Dermis blood vessel endothelial cell (primary cell): ENCODE measurements at regions not wholly inside any gene's neighbourhood (a gene's known extent, or its start where the extent isn't known, plus 50 kb on each side); places are given as distances from the start of the nearest gene placed in this dataset.
"Not testable (repeated sequence)": the region's sequence is repeated elsewhere in the genome, so short reads cannot be mapped to it uniquely, and the experiment has no call there.

ENCODE experiments used
- DNase-seq: peaks from one replicate; pipeline ENCODE4 v3.0.0; 2010

DNA sequence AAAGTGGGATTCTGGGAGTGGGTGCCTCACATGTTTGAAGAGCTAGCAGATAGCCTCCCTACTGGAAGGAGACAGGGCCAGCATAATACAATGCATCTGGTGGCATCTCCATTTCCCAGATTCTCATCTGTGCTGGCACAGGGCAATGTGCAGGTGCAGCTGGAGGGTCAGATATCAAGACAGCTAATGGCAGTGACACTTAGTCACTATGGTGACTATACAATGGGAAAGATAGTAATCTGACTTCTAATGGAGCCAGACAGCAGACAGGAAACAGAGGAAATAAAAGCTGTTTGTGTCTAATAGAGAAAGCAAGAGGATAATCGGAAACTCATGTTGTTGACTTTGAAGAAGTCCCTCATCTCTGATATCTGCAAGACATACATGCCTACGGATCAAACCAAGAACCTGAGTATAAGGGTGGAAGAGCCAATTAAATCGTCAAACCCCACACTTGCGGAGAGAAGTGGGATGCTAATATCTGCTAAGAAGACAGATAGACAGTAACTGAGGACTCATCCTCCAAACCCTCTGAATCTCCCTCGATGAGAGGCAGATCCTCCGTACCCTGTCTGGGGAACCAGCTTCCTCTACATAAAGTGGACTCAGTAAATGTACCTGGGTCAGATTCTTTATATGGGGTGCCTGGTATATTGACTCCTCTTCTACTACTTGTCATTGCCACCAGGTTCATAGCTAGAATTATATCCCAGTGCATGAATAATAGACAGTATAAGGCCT, 692.7 kb downstream of the SOCS6 start:
- DNase-seq: peak; percentile 79

DNA sequence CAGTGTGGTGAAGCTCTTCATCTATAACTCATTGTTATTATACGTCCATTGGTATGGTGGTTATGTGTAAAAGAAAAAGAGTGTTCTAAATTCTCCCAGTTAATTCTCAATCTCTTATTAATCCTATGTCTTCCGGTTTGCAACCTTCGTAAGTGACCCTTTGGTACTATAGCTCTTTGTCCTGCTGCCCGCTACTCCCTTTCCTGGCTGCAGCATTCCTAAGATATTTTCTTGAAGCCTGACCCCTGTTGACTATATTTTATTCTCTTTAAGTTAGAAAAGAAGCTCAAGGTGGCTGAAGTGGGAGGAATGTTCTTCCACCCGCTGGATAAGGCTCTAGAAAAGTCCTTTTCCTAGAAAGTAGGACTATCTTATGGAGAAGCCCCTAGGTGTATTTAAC, 684.8 kb downstream of the SOCS6 start:
- no peak for DNase-seq

DNA sequence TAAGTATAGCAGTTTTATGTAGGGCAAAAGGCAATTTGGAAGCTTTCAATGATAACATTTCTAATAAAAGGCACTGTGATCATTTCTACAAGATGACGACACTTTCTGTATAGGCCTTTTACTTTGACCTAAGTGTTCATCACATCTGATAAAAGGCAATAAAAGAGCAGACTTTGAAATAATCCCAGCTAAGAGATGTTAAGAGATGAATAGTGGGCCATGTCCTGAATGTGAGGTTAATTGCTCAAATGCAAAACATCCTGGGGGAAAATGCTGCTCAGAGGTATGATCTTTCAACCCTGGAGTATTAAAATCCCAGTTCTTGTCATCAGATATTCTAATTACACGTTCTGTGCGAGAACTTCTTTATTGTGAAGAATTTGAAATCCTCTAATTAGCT, 677.6 kb downstream of the SOCS6 start:
- DNase-seq: no peak

DNA sequence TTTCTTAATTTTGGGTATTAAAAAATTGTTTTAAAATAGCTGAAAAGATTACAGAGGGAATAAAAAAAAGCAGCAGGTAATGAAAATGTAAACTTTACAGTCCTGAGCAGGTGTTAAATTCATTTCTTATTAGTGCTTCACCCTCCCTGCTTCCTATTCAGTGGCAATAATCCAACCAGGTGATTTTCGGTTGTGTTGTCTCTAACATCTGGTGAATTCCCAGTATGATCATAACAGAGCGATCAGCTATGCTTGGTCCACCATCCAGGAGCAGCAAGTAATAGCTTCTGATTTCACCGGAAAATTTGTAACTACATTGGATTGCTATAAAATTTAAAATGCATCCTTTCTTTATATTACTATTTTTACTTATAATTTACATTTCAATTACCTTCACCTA, 673.1 kb downstream of the SOCS6 start:
- DNase-seq: no peak

DNA sequence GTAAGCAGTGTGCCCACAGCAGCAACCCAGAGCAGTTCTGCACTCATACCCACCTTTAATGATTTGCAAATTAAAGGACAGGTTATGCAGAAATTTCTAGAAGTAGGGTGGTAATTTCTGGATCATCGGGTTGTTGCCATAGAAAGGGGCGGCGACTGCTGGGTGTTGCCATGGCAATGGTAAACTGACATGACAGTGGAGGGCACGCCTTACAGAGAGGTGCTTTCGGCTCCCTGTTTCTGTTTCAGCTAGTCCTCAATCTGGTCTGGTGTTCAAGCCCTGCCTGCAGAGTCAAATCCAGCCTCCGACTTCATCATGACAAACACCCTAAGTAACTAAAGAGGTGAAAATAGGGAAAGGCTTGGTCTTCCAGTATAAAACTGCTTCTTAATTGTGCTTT, 667.7 kb downstream of the SOCS6 start:
- no peak for DNase-seq

DNA sequence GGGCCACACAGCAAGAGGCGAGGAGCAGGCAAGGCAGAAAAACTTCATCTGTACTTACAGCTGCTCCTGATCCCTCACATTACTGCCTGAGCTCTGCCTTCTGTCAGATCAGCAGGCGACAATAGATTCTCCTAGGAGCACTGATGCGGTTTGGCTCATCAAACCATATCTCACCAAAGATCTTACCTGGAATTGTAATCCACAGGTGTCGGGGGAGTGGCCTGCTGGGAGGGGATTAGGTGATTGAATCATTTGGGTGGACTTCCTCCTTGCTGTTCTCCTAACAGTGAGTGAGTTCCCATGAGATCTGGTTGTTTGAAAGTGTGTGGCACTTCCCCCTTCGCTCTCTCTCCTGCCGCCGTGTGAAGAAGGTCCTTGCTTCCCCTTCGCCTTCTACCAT, 647.3 kb downstream of the SOCS6 start:
- DNase-seq: no peak

DNA sequence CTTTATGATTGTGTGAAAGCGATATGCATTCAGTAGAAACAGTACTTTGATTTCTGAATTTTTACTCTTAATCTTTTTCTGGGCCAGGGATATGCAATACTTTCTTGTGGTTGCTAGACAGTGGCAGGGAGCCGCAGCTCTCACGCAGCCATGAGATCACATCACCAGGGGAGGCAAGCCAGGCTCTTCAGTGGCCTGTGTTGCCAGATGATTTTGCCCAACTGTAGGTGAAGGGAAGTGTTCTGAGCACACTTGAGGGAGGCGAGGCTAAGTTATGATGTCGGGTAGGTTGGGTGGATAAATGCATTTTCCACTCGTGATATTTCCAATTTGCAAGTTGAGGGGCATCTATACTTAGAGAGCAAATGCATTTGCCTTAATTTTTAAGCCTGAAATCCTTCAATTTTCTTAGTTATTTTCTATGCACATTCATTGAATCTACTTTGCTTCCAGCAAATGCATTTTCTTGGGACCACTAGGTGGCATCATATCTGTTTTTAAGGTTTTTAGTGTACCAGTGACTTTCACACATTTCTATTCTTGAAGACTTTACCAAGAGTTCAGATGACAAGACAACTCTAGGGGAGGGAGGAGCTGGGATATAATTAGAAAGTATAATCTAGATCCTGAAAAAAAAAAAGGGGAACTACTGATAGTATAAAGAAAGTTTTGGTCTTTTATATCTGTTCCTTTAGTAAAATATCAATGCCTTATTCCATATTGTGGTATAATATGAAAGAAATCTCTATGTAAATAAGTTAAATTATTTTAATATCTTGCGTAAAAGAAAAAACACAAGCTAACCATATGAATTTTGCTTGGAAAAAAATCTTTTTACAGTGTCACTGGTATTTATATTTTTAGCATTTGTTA, 643.3 kb downstream of the SOCS6 start:
- peak; percentile 69 for DNase-seq

DNA sequence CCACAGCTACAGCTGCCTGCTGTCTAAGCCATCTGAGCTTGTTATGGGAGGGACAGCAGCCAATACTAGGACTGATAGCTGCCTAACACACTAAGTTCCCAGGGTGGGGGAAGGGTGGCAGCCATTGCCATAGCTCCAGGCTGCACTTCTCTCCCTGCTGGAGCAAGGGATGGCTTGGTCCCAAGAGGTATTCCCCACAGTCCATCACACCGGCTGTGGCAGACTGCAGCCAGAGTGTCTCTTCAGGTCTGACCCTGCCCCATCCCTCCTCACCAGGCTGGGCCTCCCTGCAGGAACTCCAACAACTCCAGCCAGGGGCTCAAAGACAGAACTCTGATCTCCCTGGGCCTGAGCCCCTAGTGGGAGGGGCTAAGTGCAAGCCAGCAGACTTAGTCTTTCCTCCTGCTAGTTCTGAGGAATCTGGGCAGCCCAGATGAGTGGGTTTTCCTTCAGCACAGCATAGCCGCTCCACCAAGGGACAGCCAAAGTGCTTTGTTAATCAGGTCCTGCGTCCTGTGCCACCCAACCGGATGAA, 632.1 kb downstream of the SOCS6 start:
- no peak for DNase-seq

DNA sequence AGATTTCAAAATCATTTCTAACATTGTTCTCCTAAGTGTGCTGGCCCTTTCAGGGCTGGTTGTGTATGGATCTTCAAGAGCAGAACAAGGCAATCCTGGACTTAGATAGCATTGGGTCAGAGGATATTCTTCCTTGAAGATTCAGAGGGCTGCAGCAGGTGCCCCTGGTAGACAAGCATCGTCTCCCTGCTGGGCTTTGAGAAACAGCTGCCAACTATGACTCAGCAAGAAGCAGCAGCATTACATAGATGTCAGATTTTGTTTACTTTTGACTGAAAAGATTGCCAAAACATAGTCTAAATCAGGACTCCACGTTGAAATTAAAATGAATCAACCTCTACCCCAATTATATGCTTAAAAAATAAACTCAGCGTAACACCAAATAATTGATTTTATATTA, 618.8 kb downstream of the SOCS6 start:
- DNase-seq: peak; percentile 35

DNA sequence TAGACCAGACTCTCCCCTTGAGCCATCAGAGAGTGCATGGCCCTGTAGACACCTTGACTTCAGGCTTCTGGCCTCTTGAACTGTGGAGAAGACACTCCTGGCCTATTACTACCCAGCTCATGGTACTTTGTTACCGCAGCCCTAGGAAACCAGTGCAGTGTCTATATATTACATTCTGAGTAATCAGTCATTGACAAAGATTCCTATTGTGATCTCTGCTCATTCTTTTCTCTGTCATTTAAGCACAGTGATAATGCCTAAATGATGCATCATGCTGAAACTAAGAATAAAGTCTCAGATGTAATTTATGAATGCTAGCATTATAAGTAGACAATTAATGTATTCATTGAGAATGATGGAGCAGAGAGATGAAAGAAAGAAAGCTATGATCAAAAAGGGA, 603.5 kb downstream of the SOCS6 start:
- no peak for DNase-seq

DNA sequence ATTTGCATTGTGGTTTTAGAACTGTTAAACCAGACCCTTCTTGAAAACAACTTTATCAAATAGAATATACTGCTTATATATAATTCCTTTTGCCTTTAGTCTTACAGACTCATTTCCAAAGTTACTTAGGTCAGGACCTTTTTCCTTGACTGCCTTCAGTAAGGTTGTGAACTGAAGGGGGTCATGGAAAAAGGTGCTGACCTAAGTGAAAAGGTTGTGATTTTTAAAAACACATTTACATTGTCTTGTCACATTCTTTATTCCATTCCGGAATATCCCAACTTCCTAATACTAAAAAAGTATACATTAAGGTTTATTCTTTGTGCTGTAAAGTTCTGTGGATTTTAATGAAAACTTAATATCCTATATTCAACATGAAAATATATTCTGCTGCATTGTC, 581.4 kb downstream of the SOCS6 start:
- no peak for DNase-seq

DNA sequence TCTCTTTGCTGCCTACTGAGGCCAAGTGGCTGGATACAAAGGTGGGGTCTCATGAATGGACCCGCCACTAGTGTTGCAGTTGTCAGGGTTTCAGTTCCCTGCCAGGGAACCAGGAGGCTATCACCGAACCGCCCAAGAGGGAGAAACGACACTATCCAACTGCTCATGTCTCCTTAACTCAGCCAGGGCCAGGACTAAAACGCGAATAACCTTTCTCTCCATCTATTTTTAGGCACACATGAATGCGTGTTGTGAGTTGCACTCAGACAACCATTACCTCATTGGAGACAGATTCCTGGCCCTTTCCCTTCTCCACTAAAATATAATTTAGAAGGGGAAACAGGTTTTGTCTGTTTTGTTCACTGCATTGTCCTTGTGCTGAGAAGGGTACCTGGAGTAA, 559.5 kb downstream of the SOCS6 start:
- no peak for DNase-seq

DNA sequence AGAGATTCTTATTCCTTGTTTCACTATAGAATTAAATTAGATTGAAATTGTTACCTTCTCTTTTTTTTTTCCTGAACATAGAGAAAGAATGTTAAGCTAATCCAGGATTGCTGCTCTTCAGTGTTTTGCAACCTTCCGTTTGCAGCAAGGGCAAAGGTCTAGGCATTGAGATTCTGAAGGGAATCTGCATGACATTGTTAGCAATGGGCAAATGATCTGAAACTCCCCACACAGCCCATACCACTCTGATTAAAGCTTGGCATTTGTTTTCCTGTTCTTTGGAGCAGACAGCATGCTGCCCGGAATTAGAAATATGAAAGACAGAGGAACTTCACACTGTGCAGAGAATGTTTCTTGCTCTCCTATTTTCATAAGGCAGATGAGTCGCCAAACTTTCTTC, 551.8 kb downstream of the SOCS6 start:
- no peak for DNase-seq

DNA sequence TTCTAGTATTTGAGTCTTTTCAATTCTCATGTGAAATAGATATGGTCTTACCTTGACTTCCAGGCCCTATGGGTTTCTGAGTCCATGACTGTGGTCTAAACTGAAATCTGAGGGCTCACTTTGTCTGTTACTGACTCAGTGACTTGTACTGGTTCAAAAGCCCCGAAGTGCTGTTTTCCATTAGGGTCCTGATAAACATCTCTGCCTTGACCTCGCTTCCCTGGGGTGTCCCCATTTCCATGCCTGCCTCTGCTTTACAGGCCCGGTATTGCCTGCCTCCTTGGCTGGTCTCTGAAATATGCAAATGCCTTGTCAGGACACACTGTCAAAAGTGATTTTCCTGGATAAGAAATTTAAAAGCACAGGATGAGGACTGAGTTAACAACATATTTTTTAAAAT, 538.8 kb downstream of the SOCS6 start:
- DNase-seq: no peak

DNA sequence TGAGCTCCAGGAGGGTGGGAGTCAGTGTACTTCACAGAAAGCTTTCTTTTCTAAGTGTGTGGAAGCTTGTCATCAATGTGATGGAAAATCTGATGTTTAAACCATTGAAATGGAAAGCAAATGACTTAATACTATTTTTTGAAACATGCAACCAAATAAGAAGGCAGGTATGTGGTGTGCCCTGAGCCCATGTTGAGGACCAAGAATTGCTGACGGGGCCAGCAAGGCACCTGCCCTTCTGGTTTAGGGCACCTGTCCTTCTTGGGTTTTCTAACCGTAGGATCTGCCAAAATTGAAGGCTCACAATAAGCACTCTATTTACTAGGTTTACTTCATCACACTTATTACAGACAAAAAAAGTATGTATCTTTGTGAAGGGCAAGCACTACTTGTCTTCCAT, 537.7 kb downstream of the SOCS6 start:
- no peak for DNase-seq

DNA sequence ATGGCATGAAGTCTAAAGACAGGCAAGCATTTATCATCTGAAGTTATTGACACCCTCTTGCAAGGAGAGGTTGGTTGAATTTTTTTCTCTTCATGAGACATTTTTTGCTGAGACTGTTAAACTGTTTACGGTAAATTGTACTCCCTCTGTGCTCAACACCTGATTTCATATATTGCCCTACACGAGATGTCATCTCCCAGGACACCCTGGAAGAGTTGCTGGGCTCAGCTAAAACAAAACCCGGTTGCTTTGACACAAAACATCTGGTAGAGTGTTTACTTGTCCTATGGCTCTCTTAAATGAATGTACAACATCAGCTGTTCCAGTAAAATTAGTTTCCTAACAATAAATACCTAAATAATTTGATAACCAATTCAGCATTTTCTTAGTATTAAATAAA, 533.8 kb downstream of the SOCS6 start:
- DNase-seq: no peak

DNA sequence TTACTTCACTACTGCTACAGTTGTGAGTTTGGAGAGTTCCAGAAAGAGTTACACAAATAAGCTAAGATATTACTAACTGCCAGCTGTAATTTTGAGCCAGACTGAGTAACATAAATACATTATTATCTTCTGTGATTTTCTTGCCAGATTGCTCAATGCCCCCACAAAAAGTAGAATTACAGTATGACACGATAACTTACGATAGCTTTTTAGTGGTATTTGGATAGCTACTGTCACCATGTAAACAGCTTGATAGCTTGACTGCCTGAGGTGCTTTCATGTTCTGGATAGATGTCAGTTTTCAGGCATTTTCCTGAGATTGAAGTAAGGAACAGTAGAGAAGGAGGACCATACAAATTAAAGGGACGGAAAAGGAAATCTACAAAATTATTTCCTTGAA, 533.3 kb downstream of the SOCS6 start:
- DNase-seq: no peak

DNA sequence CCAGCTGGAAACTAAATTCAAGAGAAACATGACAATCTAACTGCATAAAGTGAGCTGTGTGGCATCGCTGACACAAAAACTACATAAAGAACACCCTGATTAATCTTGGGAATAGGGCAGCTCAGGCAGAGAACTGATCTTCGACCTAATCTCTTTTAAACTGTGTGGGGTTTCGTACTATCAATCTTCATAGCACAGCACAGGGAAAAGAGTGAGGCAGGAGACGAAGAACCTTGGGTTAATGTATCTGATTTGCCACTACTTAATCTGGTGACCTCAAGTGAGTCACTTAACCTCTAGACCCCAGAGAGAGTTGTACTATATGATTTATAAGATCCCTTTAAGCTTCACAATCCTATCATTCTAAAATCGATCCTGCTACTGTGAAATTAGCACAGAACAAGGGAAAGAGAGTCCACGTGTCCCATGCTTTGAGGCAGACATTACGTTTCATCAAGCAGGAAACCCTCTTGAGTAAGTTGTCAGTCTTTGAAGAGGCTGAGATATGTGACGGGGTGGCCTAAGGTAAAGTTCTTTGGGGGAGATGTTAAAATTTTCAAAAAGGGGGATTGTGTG, 519.7 kb downstream of the SOCS6 start:
- DNase-seq: no peak

DNA sequence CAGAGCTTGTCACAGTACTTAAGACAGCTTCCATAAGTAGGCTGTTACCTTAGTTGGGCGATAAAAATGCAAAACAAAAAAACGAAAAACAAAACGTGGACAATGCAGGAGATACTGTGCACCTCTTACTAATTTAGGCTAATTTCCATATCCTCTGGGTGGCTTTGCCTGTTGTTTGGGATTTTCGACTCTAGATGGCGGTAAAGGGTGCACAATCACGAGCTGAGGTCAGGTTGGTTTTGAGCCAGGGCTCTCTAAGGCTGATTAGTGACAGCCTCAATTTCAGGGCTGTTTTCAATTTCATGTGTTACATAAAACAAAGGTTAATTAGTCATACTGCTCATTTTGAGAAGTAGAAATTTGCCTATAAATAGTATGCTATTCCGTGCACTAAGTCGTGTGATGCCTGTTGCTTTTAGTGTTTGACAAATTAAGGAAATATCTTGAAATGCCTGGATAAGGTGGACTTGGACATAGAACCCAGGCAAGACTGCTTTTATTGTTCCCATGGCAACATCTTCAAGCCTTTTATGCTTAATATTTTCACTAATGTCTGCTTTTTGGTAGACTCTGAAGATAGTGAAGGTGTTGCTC, 493.1 kb downstream of the SOCS6 start:
- peak; percentile 71 for DNase-seq

DNA sequence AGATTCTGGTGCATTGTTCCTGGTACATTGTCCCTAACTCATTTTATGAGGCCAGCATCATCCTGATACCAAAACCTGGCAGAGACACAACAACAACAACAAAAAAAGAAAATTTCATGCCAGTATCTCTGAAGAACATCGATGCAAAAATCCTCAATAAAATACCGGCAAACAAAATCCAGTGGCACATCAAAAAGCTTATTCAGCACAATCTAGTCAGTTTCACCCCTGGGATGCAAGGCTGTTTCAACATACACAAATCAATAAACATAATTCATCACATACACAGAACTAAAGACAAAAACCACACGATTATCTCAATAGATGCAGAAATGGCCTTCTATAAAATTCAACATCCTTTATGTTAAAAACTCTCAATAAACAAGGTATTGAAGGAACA, 477.4 kb downstream of the SOCS6 start:
- not testable (repeated sequence) for DNase-seq

DNA sequence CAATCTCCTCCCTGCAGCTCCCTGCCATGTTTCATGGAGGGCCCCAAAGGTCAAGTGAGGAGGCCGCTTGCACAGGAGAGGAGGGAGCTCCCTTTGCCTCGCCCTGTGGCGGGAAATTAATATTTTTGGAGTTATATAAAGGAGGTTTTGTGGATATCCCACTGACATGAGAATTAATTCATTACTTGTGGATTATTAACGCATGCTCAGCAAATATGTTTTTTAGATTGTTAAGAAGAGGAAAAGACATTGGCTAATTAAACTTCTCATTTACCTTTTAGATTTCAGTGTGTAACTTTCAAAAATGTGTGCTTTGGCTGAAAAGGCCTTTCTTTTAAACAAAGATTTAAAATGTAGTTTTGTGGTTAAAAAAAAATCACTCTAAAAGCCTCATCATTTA, 474.0 kb downstream of the SOCS6 start:
- no peak for DNase-seq

DNA sequence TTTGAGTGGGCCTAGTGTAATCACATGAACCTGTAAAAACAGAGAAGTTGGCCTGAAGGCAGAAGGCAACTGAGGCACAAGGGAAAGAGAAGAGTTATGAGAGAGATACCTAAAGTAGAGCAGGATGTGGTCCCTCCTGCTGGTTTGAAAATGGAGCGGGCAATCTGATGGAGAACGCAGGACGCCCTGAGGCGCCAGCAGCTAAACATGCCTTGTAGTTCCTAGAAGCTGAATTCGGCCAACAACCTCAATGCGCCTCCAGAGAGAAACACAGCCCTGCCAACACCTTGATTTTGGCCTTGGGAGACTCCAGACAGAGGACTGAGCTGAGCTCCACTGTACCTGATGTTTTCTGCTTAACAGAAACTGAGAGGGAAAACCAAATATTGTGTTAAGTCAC, 469.9 kb downstream of the SOCS6 start:
- DNase-seq: no peak

DNA sequence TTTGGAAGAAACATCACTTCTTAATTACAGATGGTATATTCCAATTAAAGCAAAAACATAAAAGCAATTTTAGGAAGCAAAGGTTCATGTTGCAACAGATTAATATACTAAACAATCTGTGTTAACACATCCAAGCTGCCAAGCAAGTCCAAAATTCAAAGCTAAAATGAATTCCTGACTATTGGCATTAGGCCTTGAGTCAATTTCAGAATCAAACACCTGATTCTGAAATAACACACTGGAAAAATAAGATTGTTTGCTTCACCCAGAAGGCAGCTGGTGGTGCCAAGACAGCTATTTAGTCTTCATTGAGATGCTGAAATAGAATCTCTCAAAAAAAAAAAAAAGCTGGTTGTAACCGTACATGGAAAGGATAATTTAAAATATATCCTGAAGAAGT, 465.6 kb downstream of the SOCS6 start:
- no peak for DNase-seq
